Mucosa of descending colon (tissue), 3 donors: ENCODE measurements at regions not wholly inside any gene's neighbourhood (a gene's known extent, or its start where the extent isn't known, plus 50 kb on each side); places are given as distances from the start of the nearest gene placed in this dataset.
"Not testable (repeated sequence)": the region's sequence is repeated elsewhere in the genome, so short reads cannot be mapped to it uniquely, and the experiment has no call there.

ENCODE experiments used
- ATAC-seq: fragments of 200-7000 bp; cut with Tn5 transposase; one replicate; pipeline ENCODE4 v1.9.1; 2020; ENCODE audit warnings: mild to moderate bottlenecking, moderate library complexity
- DNase-seq, 3 donors: peaks; one replicate each; pipeline ENCODE4 v3.0.0-alpha.2; 2020
- H3K36me3 ChIP-seq: fragments of 200-600 bp; one replicate; pipeline ENCODE4 v1.8.0; 2021; ENCODE audit warnings: low read depth, mild to moderate bottlenecking
- H3K4me1 ChIP-seq: fragments of 200-600 bp; one replicate; pipeline ENCODE4 v1.8.0; 2021; ENCODE audit warnings: low read depth, mild to moderate bottlenecking
- H3K4me3 ChIP-seq: fragments of 200-600 bp; one replicate; pipeline ENCODE4 v1.8.0; 2021; ENCODE audit warnings: mild to moderate bottlenecking
- H3K9me3 ChIP-seq: fragments of 200-600 bp; one replicate; pipeline ENCODE4 v1.8.0; 2021; ENCODE audit warnings: mild to moderate bottlenecking
- intact Hi-C, 2 donors: fragments of 100-400 bp; cut with DNase I in 1 of 2; cut with micrococcal nuclease in 1 of 2; formaldehyde crosslinking; loops; one replicate each; pipeline versions ENCODE4 v1.11.0 to v1.11.1; 2022; cut with DNase I, micrococcal nuclease
- TF ChIP-seq, protein P1 (sequence below): fragments of 200-600 bp; IDR thresholded peaks from one replicate; pipeline ENCODE4 v1.8.0; 2022; ENCODE audit warnings: antibody characterized with exemption, mild to moderate bottlenecking
- donor health status: DM: no; HTN: no; CAD: no; lungs with moderate emphysema.
- donor health status: DM: no; HTN: no; CAD: no.
- donor health status: DM: no; HTN: yes; CAD: no.

- TF ChIP-seq, protein P1, sequence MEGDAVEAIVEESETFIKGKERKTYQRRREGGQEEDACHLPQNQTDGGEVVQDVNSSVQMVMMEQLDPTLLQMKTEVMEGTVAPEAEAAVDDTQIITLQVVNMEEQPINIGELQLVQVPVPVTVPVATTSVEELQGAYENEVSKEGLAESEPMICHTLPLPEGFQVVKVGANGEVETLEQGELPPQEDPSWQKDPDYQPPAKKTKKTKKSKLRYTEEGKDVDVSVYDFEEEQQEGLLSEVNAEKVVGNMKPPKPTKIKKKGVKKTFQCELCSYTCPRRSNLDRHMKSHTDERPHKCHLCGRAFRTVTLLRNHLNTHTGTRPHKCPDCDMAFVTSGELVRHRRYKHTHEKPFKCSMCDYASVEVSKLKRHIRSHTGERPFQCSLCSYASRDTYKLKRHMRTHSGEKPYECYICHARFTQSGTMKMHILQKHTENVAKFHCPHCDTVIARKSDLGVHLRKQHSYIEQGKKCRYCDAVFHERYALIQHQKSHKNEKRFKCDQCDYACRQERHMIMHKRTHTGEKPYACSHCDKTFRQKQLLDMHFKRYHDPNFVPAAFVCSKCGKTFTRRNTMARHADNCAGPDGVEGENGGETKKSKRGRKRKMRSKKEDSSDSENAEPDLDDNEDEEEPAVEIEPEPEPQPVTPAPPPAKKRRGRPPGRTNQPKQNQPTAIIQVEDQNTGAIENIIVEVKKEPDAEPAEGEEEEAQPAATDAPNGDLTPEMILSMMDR, result no peak
- DNase-seq, result no peak
- peaks cover 36% of the 10 kb centered on the region for H3K4me1 ChIP-seq
- no peaks in the 10 kb centered on the region for H3K36me3 ChIP-seq
- no peak for ATAC-seq
- no peaks in the 10 kb centered on the region for H3K9me3 ChIP-seq
- intact Hi-C loops, result no loop called here
- H3K4me3 ChIP-seq, result no peak overlapping the region
Observed at GRCh38 chr9:36471359-36471758, 71.3 kb upstream of the RNF38 start.

- Histone ChIP-seq H3K4me3 (no peak overlapping the region), H3K36me3 (no peaks in the 10 kb centered on the region), H3K9me3 (no peaks in the 10 kb centered on the region), H3K4me1 (peaks cover 36% of the 10 kb centered on the region)
- intact Hi-C loops, result no loop called here
- DNase-seq (peak; percentile 72 to 84 (median 76)), ATAC-seq (peak; percentile 97)
- TF ChIP-seq, protein P1, result no peak
Observed at GRCh38 chr9:36470643-36471290, 70.7 kb upstream of the RNF38 start.

DNA sequence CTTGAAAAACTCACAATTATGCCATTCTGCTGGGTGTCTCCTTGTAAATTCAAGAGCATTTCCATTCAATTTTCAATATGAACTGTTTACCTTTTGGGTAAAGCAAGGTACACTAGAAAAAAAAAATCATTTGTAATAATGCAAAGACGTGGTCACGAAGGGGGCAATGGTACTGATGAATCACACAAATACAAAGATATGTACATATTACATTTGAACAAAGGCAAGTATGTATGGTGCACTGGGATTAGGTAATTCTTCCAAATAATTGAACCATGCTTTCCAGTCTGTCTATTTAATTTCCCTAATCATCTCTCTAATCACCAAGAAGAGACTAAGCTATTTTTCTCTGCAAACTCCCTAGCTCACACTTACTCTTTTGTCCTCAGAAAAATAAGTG is 63.4 kb upstream of the RNF38 start:
- no peak overlapping the region for H3K4me3 ChIP-seq
- H3K36me3 ChIP-seq, result no peaks in the 10 kb centered on the region
- H3K4me1 ChIP-seq, result peaks cover 16% of the 10 kb centered on the region
- DNase-seq (no peak), ATAC-seq (no peak)
- intact Hi-C loops, result no loop called here
- no peaks in the 10 kb centered on the region for H3K9me3 ChIP-seq
- TF ChIP-seq, protein P1, result no peak

DNA sequence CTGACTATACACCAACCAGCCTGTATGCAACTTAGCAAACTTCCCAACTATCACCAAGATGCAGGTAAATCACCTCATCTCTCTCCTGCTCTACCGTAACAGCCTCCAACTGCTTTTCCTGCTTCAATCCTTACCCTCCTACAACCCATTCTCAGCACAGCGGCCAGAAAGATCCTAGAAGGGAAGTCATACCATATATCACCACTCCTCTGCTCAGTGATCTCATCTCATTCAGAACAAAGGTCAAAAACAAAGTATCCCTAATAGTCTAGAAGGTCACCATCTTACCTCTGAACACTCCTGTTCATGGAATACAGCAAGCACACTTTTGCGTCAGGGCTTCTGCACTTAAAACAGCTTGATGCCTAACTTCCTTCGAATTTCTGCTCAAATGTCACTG is 62.2 kb upstream of the RNF38 start:
- Histone ChIP-seq H3K36me3 (no peaks in the 10 kb centered on the region), H3K4me1 (peaks cover 8% of the 10 kb centered on the region), H3K9me3 (no peaks in the 10 kb centered on the region), H3K4me3 (no peak overlapping the region)
- ATAC-seq, result peak; percentile 52
- TF ChIP-seq, protein P1, result no peak
- DNase-seq, result no peak
- intact Hi-C loops, result no loop called here

GRCh38 chr9:36461323-36461722 is 61.3 kb upstream of the RNF38 start:
- TF ChIP-seq, protein P1, result no peak
- H3K36me3 ChIP-seq, result no peaks in the 10 kb centered on the region
- H3K4me1 ChIP-seq, result peaks cover 8% of the 10 kb centered on the region
- intact Hi-C loops, result no loop called here
- no peak for ATAC-seq
- no peak overlapping the region for H3K4me3 ChIP-seq
- H3K9me3 ChIP-seq, result no peaks in the 10 kb centered on the region
- no peak for DNase-seq

DNA sequence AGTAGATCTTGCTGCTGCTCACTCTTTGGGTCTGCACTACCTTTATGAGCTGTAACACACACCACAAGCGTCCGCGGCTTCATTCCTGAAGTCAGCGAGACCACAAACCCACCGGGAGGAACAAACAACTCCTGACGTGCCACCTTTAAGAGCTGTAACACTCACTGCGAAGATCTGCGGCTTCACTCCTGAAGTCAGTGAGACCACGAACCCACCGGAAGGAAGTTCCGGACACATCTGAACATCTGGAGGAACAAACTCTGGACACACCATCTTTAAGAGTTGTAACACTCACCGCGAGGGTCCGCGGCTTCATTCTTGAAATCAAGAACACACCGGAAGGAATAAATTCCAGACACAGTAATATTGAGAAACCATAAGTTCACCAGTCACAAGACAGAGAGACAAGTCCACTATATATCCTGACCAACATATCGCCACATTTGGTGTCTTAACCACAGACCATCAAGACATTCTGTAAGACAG is 58.4 kb upstream of the RNF38 start:
- DNase-seq (peak; percentile 40 to 63 (median 49)), ATAC-seq (peak; percentile 20)
- H3K9me3 ChIP-seq, intact Hi-C loops, H3K4me3 ChIP-seq, H3K4me1 ChIP-seq, H3K36me3 ChIP-seq: not testable (repeated sequence)
